DMS153 treated with DMSO at 0.1 percent for 48 hours (cell line): ENCODE measurements at regions not wholly inside any gene's neighbourhood (a gene's known extent, or its start where the extent isn't known, plus 50 kb on each side); places are given as distances from the start of the nearest gene placed in this dataset.
"Not testable (repeated sequence)": the region's sequence is repeated elsewhere in the genome, so short reads cannot be mapped to it uniquely, and the experiment has no call there.

Source experiments
- DNase-seq: peaks from one replicate; lab custom pipeline; 2025; ENCODE audit not compliant: unreplicated experiment; lab: John Stamatoyannopoulos, UW

- no peak for DNase-seq
Measured at GRCh38 chr3:174444391-174444790, 414.7 kb upstream of the NAALADL2 start.

GRCh38 chr3:174457758-174458157, 401.4 kb upstream of the NAALADL2 start:
- DNase-seq, result no peak

- no peak for DNase-seq
Measured at GRCh38 chr3:174460831-174461230, 398.3 kb upstream of the NAALADL2 start.

GRCh38 chr3:174462916-174463315, 396.2 kb upstream of the NAALADL2 start:
- no peak for DNase-seq

- no peak for DNase-seq
Measured at GRCh38 chr3:174465177-174465576, 394.0 kb upstream of the NAALADL2 start.

- DNase-seq, result no peak
Measured at GRCh38 chr3:174466471-174467054, 392.6 kb upstream of the NAALADL2 start.

GRCh38 chr3:174477491-174477890, 381.6 kb upstream of the NAALADL2 start:
- no peak for DNase-seq

- DNase-seq, result no peak
Measured at GRCh38 chr3:174480767-174481166, 378.4 kb upstream of the NAALADL2 start.

GRCh38 chr3:174482541-174482940, 376.6 kb upstream of the NAALADL2 start:
- no peak for DNase-seq

- no peak for DNase-seq
Measured at GRCh38 chr3:174483254-174483653, 375.9 kb upstream of the NAALADL2 start.

- DNase-seq, result not testable (repeated sequence)
Measured at GRCh38 chr3:174483856-174484255, 375.3 kb upstream of the NAALADL2 start.

GRCh38 chr3:174488527-174488926, 370.6 kb upstream of the NAALADL2 start:
- DNase-seq, result no peak

GRCh38 chr3:174495311-174495710, 363.8 kb upstream of the NAALADL2 start:
- DNase-seq, result no peak

- DNase-seq, result no peak
Measured at GRCh38 chr3:174495928-174496327, 363.2 kb upstream of the NAALADL2 start.

GRCh38 chr3:174498638-174499037, 360.5 kb upstream of the NAALADL2 start:
- no peak for DNase-seq

- no peak for DNase-seq
Measured at GRCh38 chr3:174505266-174505665, 353.9 kb upstream of the NAALADL2 start.

GRCh38 chr3:174524203-174524602, 334.9 kb upstream of the NAALADL2 start:
- DNase-seq, result no peak

- DNase-seq, result no peak
Measured at GRCh38 chr3:174529298-174529697, 329.8 kb upstream of the NAALADL2 start.

GRCh38 chr3:174531262-174531982, 327.7 kb upstream of the NAALADL2 start:
- no peak for DNase-seq

- no peak for DNase-seq
Measured at GRCh38 chr3:174532216-174532615, 326.9 kb upstream of the NAALADL2 start.

- DNase-seq, result no peak
Measured at GRCh38 chr3:174532776-174533175, 326.4 kb upstream of the NAALADL2 start.

- no peak for DNase-seq
Measured at GRCh38 chr3:174533286-174533685, 325.8 kb upstream of the NAALADL2 start.

GRCh38 chr3:174536319-174536718, 322.8 kb upstream of the NAALADL2 start:
- no peak for DNase-seq
